WTC11 (cell line): ENCODE measurements at regions not wholly inside any gene's neighbourhood (a gene's known extent, or its start where the extent isn't known, plus 50 kb on each side); places are given as distances from the start of the nearest gene placed in this dataset.

Source experiments
- ATAC-seq: fragments of 200-7000 bp; cut with Tn5 transposase; 2 replicates; pipeline ENCODE4 v1.10.0; 2021; ENCODE audit warnings: mild to moderate bottlenecking, moderate library complexity
- CTCF ChIA-PET: fragments of 300-600 bp; sonication (Branson Sonifier 250); formaldehyde crosslinking; loops from one replicate; lab custom pipeline; 2021; ENCODE audit warnings: antibody characterized with exemption; lab: Charles Lee
- POLR2A ChIA-PET: fragments of 350-600 bp; sonication (Branson Sonifier 250); formaldehyde crosslinking; loops from one replicate; lab custom pipeline; 2021; ENCODE audit warnings: antibody characterized with exemption; lab: Charles Lee
- DNase-seq: peaks from one replicate; pipeline ENCODE4 v3.0.0; 2021; ENCODE audit warnings: low spot score
- H3K27ac Mint-ChIP-seq: 2 replicates; pipeline ENCODE4 v1.8.0; 2021; ENCODE audit warnings: mixed read lengths
- H3K27me3 Mint-ChIP-seq: 2 replicates; pipeline ENCODE4 v1.8.0; 2021; ENCODE audit warnings: low read depth, mild to moderate bottlenecking, moderate library complexity, mixed read lengths
- H3K36me3 Mint-ChIP-seq: 2 replicates; pipeline ENCODE4 v1.8.0; 2021; ENCODE audit warnings: mixed read lengths
- H3K4me1 Mint-ChIP-seq: 2 replicates; pipeline ENCODE4 v1.8.0; 2022; ENCODE audit warnings: mixed read lengths
- H3K4me3 Mint-ChIP-seq: 2 replicates; pipeline ENCODE4 v1.8.0; 2021; ENCODE audit warnings: mild to moderate bottlenecking, moderate library complexity, mixed read lengths
- H3K9me3 Mint-ChIP-seq: 2 replicates; pipeline ENCODE4 v1.8.0; 2021; ENCODE audit warnings: mixed read lengths
- AR ChIP-seq: fragments of 250-450 bp; sonication (Bioruptor Pico); IDR thresholded peaks from 2 replicates; pipeline ENCODE4 v1.9.0; 2021; ENCODE audit warnings: mild to moderate bottlenecking
- ATF2 ChIP-seq: sonication (generic); formaldehyde crosslinking; IDR thresholded peaks from 2 replicates; pipeline ENCODE4 v1.8.1; 2022; ENCODE audit warnings: low read depth, missing genetic modification reagents, borderline replicate concordance
- ATF6 ChIP-seq: sonication (generic); formaldehyde crosslinking; IDR thresholded peaks from 2 replicates; pipeline ENCODE4 v1.8.1; 2023; ENCODE audit warnings: mild to moderate bottlenecking, missing genetic modification reagents
- E2F1 ChIP-seq: sonication (generic); formaldehyde crosslinking; IDR thresholded peaks from 2 replicates; pipeline ENCODE4 v1.8.0; 2022; ENCODE audit warnings: mild to moderate bottlenecking, missing genetic modification reagents
- FOXP1 ChIP-seq: sonication (generic); formaldehyde crosslinking; IDR thresholded peaks from 2 replicates; pipeline ENCODE4 v1.8.0; 2022; ENCODE audit warnings: missing genetic modification reagents, mild to moderate bottlenecking, moderate library complexity, borderline replicate concordance
- GRHL2 ChIP-seq: fragments of 250-450 bp; sonication (Bioruptor Pico); IDR thresholded peaks from 2 replicates; pipeline ENCODE4 v1.8.0; 2022; ENCODE audit warnings: mild to moderate bottlenecking, moderate library complexity; ENCODE audit not compliant: insufficient replicate concordance, severe bottlenecking
- HMGXB4 ChIP-seq: sonication (generic); formaldehyde crosslinking; IDR thresholded peaks from 2 replicates; pipeline ENCODE4 v1.8.1; 2023; ENCODE audit warnings: mild to moderate bottlenecking, moderate library complexity, missing genetic modification reagents
- JAZF1 ChIP-seq: fragments of 250-450 bp; sonication (Bioruptor Pico); IDR thresholded peaks from 2 replicates; pipeline ENCODE4 v1.9.0; 2021; ENCODE audit warnings: moderate library complexity, mild to moderate bottlenecking, inconsistent platforms
- JUN ChIP-seq: sonication (generic); formaldehyde crosslinking; IDR thresholded peaks from 2 replicates; pipeline ENCODE4 v1.8.0; 2023; ENCODE audit warnings: mild to moderate bottlenecking, missing genetic modification reagents
- MLX ChIP-seq: sonication (generic); formaldehyde crosslinking; IDR thresholded peaks from 2 replicates; pipeline ENCODE4 v1.8.1; 2023; ENCODE audit warnings: mild to moderate bottlenecking, missing genetic modification reagents, moderate library complexity
- NFE2L1 ChIP-seq: sonication (generic); formaldehyde crosslinking; IDR thresholded peaks from 2 replicates; pipeline ENCODE4 v1.8.1; 2023; ENCODE audit warnings: missing genetic modification reagents
- NFYB ChIP-seq: sonication (generic); formaldehyde crosslinking; conservative IDR thresholded peaks from 2 replicates; pipeline ENCODE4 v1.8.0; 2022; ENCODE audit warnings: low read depth, missing genetic modification reagents
- NR2C2 ChIP-seq: sonication (generic); formaldehyde crosslinking; IDR thresholded peaks from 2 replicates; pipeline ENCODE4 v1.8.0; 2022; ENCODE audit warnings: mild to moderate bottlenecking, missing genetic modification reagents
- NR3C1 ChIP-seq: sonication (generic); formaldehyde crosslinking; conservative IDR thresholded peaks from 2 replicates; pipeline ENCODE4 v1.8.1; 2023; ENCODE audit warnings: low read depth, mild to moderate bottlenecking, missing genetic modification reagents
- PRDM15 ChIP-seq: sonication (generic); formaldehyde crosslinking; IDR thresholded peaks from 2 replicates; pipeline ENCODE4 v1.8.0; 2022; ENCODE audit warnings: missing genetic modification reagents
- STAT6 ChIP-seq: sonication (generic); formaldehyde crosslinking; conservative IDR thresholded peaks from 2 replicates; pipeline ENCODE4 v1.8.1; 2023; ENCODE audit warnings: mild to moderate bottlenecking, low read depth, missing genetic modification reagents, moderate library complexity

GRCh38 chr9:6149315-6149714 lies 66.3 kb upstream of the IL33 start (continued):
- TF ChIP-seq E2F1 (CRISPR knock-in tag) (no peak), NFE2L1 (no peak), AR (CRISPR knock-in tag) (no peak), NR2C2 (CRISPR knock-in tag) (no peak), ATF2 (CRISPR knock-in tag) (no peak), FOXP1 (no peak), NFYB (CRISPR knock-in tag) (no peak), NR3C1 (CRISPR knock-in tag) (no peak), HMGXB4 (no peak), JUN (CRISPR knock-in tag) (no peak), MLX (CRISPR knock-in tag) (no peak)
- TF ChIP-seq, all 79 proteins: peak for 0

GRCh38 chr9:6147846-6148245 lies 67.8 kb upstream of the IL33 start:
- ChIA-PET POLR2A (no interaction called here), CTCF (no interaction called here)
- H3K4me1 Mint-ChIP-seq = peaks cover 12% of the 10 kb centered on the region
- ATAC-seq = no peak
- H3K9me3 Mint-ChIP-seq = peaks cover 12% of the 10 kb centered on the region
- H3K4me3 Mint-ChIP-seq = no peak overlapping the region
- no peak for DNase-seq
- 0 out of 2 replicates have a peak, but pooled peaks cover 3% of the 10 kb centered on the region for H3K36me3 Mint-ChIP-seq
- no peaks in the 10 kb centered on the region for H3K27me3 Mint-ChIP-seq
- TF ChIP-seq STAT6 (CRISPR knock-in tag) = no peak
- no peak for TF ChIP-seq GRHL2 (CRISPR knock-in tag)
- no peak for TF ChIP-seq PRDM15 (CRISPR knock-in tag)
- TF ChIP-seq FOXP1 = no peak
- TF ChIP-seq ATF6 (CRISPR knock-in tag) = no peak
- no peak for TF ChIP-seq JAZF1 (CRISPR knock-in tag)
- H3K27ac Mint-ChIP-seq = no peak overlapping the region
